ENCODE measurements at regions not wholly inside any gene's neighbourhood (a gene's known extent, or its start where the extent isn't known, plus 50 kb on each side); places are given as distances from the start of the nearest gene placed in this dataset.

GRCh38 chr3:193869221-193870201 lies 266.4 kb upstream of the HES1 start:
- no peak overlapping the region for H3K27ac ChIP-seq (ENCODE audit: low read depth, low read length)
- H3K9ac ChIP-seq (ENCODE audit: low read depth in 1 of 3, low read length in 3 of 3): no peak overlapping the region
- H3K4me3 ChIP-seq (ENCODE audit: low read length in 3 of 3): no peak overlapping the region

GRCh38 chr3:193870376-193871219 lies 265.4 kb upstream of the HES1 start:
- no peak overlapping the region for H3K27ac ChIP-seq (ENCODE audit: low read depth, low read length)
- no peak overlapping the region for H3K9ac ChIP-seq (ENCODE audit: low read depth in 1 of 3, low read length in 3 of 3)
- H3K27me3 ChIP-seq (ENCODE audit: control insufficient read depth in 3 of 3, insufficient read depth in 3 of 3, low read length in 3 of 3): peaks cover 0 to 4% (median 3%) of the 10 kb centered on the region in 3 donors
- no peak overlapping the region for H3K4me3 ChIP-seq (ENCODE audit: low read length in 3 of 3)
- H3K4me1 ChIP-seq (ENCODE audit: control insufficient read depth in 3 of 3, insufficient read depth in 3 of 3, low read length in 3 of 3): peaks cover 6 to 10% (median 6%) of the 10 kb centered on the region in 3 donors
- no peaks in the 10 kb centered on the region for H3K36me3 ChIP-seq (ENCODE audit: control insufficient read depth in 3 of 3, insufficient read depth in 3 of 3, low read length in 3 of 3)
- no peaks in the 10 kb centered on the region for H3K9me3 ChIP-seq (ENCODE audit: control insufficient read depth in 3 of 3, low read length in 3 of 3)

More at GRCh38 chr3:193869221-193870201, 266.4 kb upstream of the HES1 start:
- H3K36me3 ChIP-seq (ENCODE audit: control insufficient read depth in 3 of 3, insufficient read depth in 3 of 3, low read length in 3 of 3): no peaks in the 10 kb centered on the region
- H3K27me3 ChIP-seq (ENCODE audit: control insufficient read depth in 3 of 3, insufficient read depth in 3 of 3, low read length in 3 of 3): peaks cover 0 to 4% (median 3%) of the 10 kb centered on the region in 3 donors
- peaks cover 6 to 10% (median 7%) of the 10 kb centered on the region in 3 donors for H3K4me1 ChIP-seq (ENCODE audit: control insufficient read depth in 3 of 3, insufficient read depth in 3 of 3, low read length in 3 of 3)
- no peaks in the 10 kb centered on the region for H3K9me3 ChIP-seq (ENCODE audit: control insufficient read depth in 3 of 3, low read length in 3 of 3)

- Histone ChIP-seq H3K4me3 (ENCODE audit: low read length in 3 of 3) (no peak overlapping the region), H3K36me3 (ENCODE audit: control insufficient read depth in 3 of 3, insufficient read depth in 3 of 3, low read length in 3 of 3) (no peaks in the 10 kb centered on the region), H3K4me1 (ENCODE audit: control insufficient read depth in 3 of 3, insufficient read depth in 3 of 3, low read length in 3 of 3) (peaks cover 6 to 10% (median 6%) of the 10 kb centered on the region in 3 donors), H3K9me3 (ENCODE audit: control insufficient read depth in 3 of 3, low read length in 3 of 3) (no peaks in the 10 kb centered on the region), H3K27me3 (ENCODE audit: control insufficient read depth in 3 of 3, insufficient read depth in 3 of 3, low read length in 3 of 3) (peaks cover 0 to 4% (median 3%) of the 10 kb centered on the region in 3 donors), H3K27ac (ENCODE audit: low read depth, low read length) (no peak overlapping the region), H3K9ac (ENCODE audit: low read depth in 1 of 3, low read length in 3 of 3) (no peak overlapping the region)
Measured at GRCh38 chr3:193871220-193871485, 264.8 kb upstream of the HES1 start.

GRCh38 chr3:193872265-193872753 lies 263.6 kb upstream of the HES1 start:
- Histone ChIP-seq H3K27me3 (ENCODE audit: control insufficient read depth in 3 of 3, insufficient read depth in 3 of 3, low read length in 3 of 3) (peaks cover 0 to 7% (median 7%) of the 10 kb centered on the region in 3 donors), H3K36me3 (ENCODE audit: control insufficient read depth in 3 of 3, insufficient read depth in 3 of 3, low read length in 3 of 3) (no peaks in the 10 kb centered on the region), H3K27ac (ENCODE audit: low read depth, low read length) (no peak overlapping the region), H3K4me1 (ENCODE audit: control insufficient read depth in 3 of 3, insufficient read depth in 3 of 3, low read length in 3 of 3) (peaks cover 6 to 10% (median 6%) of the 10 kb centered on the region in 3 donors), H3K9me3 (ENCODE audit: control insufficient read depth in 3 of 3, low read length in 3 of 3) (no peaks in the 10 kb centered on the region), H3K9ac (ENCODE audit: low read depth in 1 of 3, low read length in 3 of 3) (no peak overlapping the region), H3K4me3 (ENCODE audit: low read length in 3 of 3) (no peak overlapping the region)

GRCh38 chr3:193873426-193874201 lies 262.3 kb upstream of the HES1 start:
- Histone ChIP-seq H3K9me3 (ENCODE audit: control insufficient read depth in 3 of 3, low read length in 3 of 3) (no peaks in the 10 kb centered on the region), H3K9ac (ENCODE audit: low read depth in 1 of 3, low read length in 3 of 3) (no peak overlapping the region), H3K4me3 (ENCODE audit: low read length in 3 of 3) (no peak overlapping the region), H3K27ac (ENCODE audit: low read depth, low read length) (no peak overlapping the region), H3K27me3 (ENCODE audit: control insufficient read depth in 3 of 3, insufficient read depth in 3 of 3, low read length in 3 of 3) (peaks cover 0 to 7% (median 7%) of the 10 kb centered on the region in 3 donors), H3K36me3 (ENCODE audit: control insufficient read depth in 3 of 3, insufficient read depth in 3 of 3, low read length in 3 of 3) (no peaks in the 10 kb centered on the region), H3K4me1 (ENCODE audit: control insufficient read depth in 3 of 3, insufficient read depth in 3 of 3, low read length in 3 of 3) (peaks cover 6 to 10% (median 6%) of the 10 kb centered on the region in 3 donors)

- Histone ChIP-seq H3K36me3 (ENCODE audit: control insufficient read depth in 3 of 3, insufficient read depth in 3 of 3, low read length in 3 of 3) (no peaks in the 10 kb centered on the region), H3K4me3 (ENCODE audit: low read length in 3 of 3) (no peak overlapping the region), H3K9ac (ENCODE audit: low read depth in 1 of 3, low read length in 3 of 3) (no peak overlapping the region), H3K27me3 (ENCODE audit: control insufficient read depth in 3 of 3, insufficient read depth in 3 of 3, low read length in 3 of 3) (peaks cover 0 to 9% (median 7%) of the 10 kb centered on the region in 3 donors), H3K9me3 (ENCODE audit: control insufficient read depth in 3 of 3, low read length in 3 of 3) (no peaks in the 10 kb centered on the region), H3K4me1 (ENCODE audit: control insufficient read depth in 3 of 3, insufficient read depth in 3 of 3, low read length in 3 of 3) (peaks cover 6 to 10% (median 6%) of the 10 kb centered on the region in 3 donors), H3K27ac (ENCODE audit: low read depth, low read length) (no peak overlapping the region)
Measured at GRCh38 chr3:193874512-193874911, 261.4 kb upstream of the HES1 start.

GRCh38 chr3:193874997-193875593 lies 260.9 kb upstream of the HES1 start:
- no peak overlapping the region for H3K27ac ChIP-seq (ENCODE audit: low read depth, low read length)
- no peak overlapping the region for H3K4me3 ChIP-seq (ENCODE audit: low read length in 3 of 3)
- H3K36me3 ChIP-seq (ENCODE audit: control insufficient read depth in 3 of 3, insufficient read depth in 3 of 3, low read length in 3 of 3): no peaks in the 10 kb centered on the region
- peaks cover 6% of the 10 kb centered on the region in 3 donors for H3K4me1 ChIP-seq (ENCODE audit: control insufficient read depth in 3 of 3, insufficient read depth in 3 of 3, low read length in 3 of 3)
- H3K9ac ChIP-seq (ENCODE audit: low read depth in 1 of 3, low read length in 3 of 3): no peak overlapping the region
- no peaks in the 10 kb centered on the region for H3K9me3 ChIP-seq (ENCODE audit: control insufficient read depth in 3 of 3, low read length in 3 of 3)
- peaks cover 0 to 10% (median 7%) of the 10 kb centered on the region in 3 donors for H3K27me3 ChIP-seq (ENCODE audit: control insufficient read depth in 3 of 3, insufficient read depth in 3 of 3, low read length in 3 of 3)

GRCh38 chr3:193875601-193876321 lies 260.2 kb upstream of the HES1 start:
- H3K27me3 ChIP-seq (ENCODE audit: control insufficient read depth in 3 of 3, insufficient read depth in 3 of 3, low read length in 3 of 3): peaks cover 0 to 7% (median 5%) of the 10 kb centered on the region in 3 donors
- no peaks in the 10 kb centered on the region for H3K9me3 ChIP-seq (ENCODE audit: control insufficient read depth in 3 of 3, low read length in 3 of 3)
- H3K9ac ChIP-seq (ENCODE audit: low read depth in 1 of 3, low read length in 3 of 3): no peak overlapping the region
- no peaks in the 10 kb centered on the region for H3K36me3 ChIP-seq (ENCODE audit: control insufficient read depth in 3 of 3, insufficient read depth in 3 of 3, low read length in 3 of 3)
- H3K27ac ChIP-seq (ENCODE audit: low read depth, low read length): no peak overlapping the region
- no peak overlapping the region for H3K4me3 ChIP-seq (ENCODE audit: low read length in 3 of 3)
- peaks cover 6% of the 10 kb centered on the region in 3 donors for H3K4me1 ChIP-seq (ENCODE audit: control insufficient read depth in 3 of 3, insufficient read depth in 3 of 3, low read length in 3 of 3)
